Motor neuron (in vitro differentiated cells): ENCODE measurements at regions not wholly inside any gene's neighbourhood (a gene's known extent, or its start where the extent isn't known, plus 50 kb on each side); places are given as distances from the start of the nearest gene placed in this dataset.

ENCODE experiments used
- ATAC-seq, 8 experiments: fragments of 200-7000 bp; cut with Tn5 transposase; replicated peaks in 6 of 8; 2 replicates each; pipeline ENCODE4 v1.8.0; 2021; ENCODE audit warnings: mild to moderate bottlenecking in 8 of 8, moderate library complexity in 8 of 8
- H3K27ac ChIP-seq, 2 donors: fragments of 250-450 bp; sonication (Bioruptor Pico); 2 replicates each; pipeline ENCODE4 v1.9.0; 2021; ENCODE audit warnings: antibody characterized with exemption in 2 of 2, mild to moderate bottlenecking in 2 of 2, moderate library complexity in 1 of 2
- H3K4me1 ChIP-seq, 2 donors: fragments of 250-450 bp; sonication (Bioruptor Pico); replicated peaks in 1 of 2; 2 replicates each; pipeline ENCODE4 v1.6.1; 2021; ENCODE audit warnings: antibody characterized with exemption in 2 of 2, mild to moderate bottlenecking in 2 of 2, moderate library complexity in 1 of 2
- H3K4me3 ChIP-seq, 5 donors: fragments of 250-450 bp; sonication (Bioruptor Pico); 2 replicates each; pipeline ENCODE4 v1.9.0; 2021; ENCODE audit warnings: antibody characterized with exemption in 5 of 5, mild to moderate bottlenecking in 5 of 5, moderate library complexity in 4 of 5
- whole genome bisulfite sequencing, 10 experiments: fragments of 450-650 bp; shearing (Covaris generic); methylation state at CpG; one replicate each; pipeline ENCODE4 v1.0.0; 2022; 5-methylcytosine and 5-hydroxymethylcytosine counted together
- in situ Hi-C, 9 experiments: fragments of 400-800 bp; cut with MboI; loops; one replicate each; pipeline ENCODE4 v1.15.0; 2021; ENCODE audit warnings: low sequenced_read_pairs in 9 of 9, low pct_unique_long_range_greater_than_20kb in 2 of 9; ENCODE audit not compliant: unreplicated experiment in 9 of 9

DNA sequence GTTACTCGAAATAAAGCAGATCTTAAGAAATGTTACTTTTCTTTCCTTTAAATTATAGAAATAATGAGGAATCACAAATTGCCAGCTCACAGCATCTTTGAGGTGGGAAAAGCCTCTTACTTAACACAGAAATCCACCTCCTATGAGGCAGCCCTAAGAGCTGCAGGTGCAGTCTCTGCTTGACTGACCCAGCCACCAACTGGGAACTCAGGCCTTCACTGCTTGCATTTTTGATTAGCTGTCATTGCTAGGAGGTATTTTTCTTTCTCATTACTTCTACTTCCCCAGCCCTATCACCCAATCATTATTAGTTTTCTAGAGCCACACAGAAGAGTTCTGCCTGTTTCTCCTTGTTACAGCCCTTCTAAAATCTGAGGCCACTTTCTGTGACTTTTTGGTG lies 416.5 kb upstream of the KLF4 start:
- 0 to 100% (median 55%) methylated on average over 1 of the region's 1 CpG; no CpG with 5 or more reads in 4 of the 10 experiments for WGBS, 10 experiments
- ATAC-seq: no peak
- H3K4me3 ChIP-seq: no peak overlapping the region
- in situ Hi-C loops: no loop called here
- peaks cover 0 to 4% of the 10 kb centered on the region in 2 donors for H3K4me1 ChIP-seq
- H3K27ac ChIP-seq: no peak overlapping the region

DNA sequence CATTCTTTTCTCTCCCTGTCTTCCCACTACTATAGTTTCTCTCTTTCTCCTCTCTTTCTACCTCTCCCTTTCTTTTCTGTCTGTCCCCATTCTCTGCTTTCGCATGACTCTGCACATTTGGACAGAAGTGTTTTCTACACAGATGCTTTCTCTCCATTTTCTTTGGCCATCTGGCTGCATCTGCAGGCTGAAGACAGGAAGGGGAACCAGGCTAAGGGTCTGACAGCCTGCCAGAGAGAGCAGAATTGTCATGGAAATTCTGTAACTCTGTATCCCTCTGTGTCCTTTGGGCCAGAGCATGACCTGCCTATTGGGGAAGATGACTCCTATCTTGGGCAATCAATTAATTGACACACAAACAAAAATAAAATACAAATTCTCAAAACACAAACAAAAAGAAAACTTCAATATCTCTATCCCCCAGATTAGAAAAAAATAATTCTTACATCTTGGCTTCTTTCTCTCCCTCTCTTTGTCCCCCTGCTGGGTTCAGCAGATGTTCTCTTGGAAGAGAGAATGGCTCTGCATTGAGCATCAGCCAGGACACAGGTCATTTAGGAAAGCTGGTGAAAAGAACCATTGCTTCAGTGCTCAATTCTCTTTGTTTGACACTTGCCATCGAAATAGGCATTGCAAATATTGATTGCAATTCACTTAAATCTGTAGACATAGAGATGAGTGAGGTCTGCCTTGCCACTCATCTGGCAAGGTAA lies 415.9 kb upstream of the KLF4 start:
- in situ Hi-C loops: no loop called here
- Histone ChIP-seq H3K4me3 (no peak overlapping the region), H3K4me1 (peaks cover 0 to 4% of the 10 kb centered on the region in 2 donors), H3K27ac (no peak overlapping the region)
- 0 to 73% (median 33%) methylated on average over 1 to 2 of the region's 2 CpGs for WGBS, 10 experiments
- ATAC-seq: no peak

DNA sequence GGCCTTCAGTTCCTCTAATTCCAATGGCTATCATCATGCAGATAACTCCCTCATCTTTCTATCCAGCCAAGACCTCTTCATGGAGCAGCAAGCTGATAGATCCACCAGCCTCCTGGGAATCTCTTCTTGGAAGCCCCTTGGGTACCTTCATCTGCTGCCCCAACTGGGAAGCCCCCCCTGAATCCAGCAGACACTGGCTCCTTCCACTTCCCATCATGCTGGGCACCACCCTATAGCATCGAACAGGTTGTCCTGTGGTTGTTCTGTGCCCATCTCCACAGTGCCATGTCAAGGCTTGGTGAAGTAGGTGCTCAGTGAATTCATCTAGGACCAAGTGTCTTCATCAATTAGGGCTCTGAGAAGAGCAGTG lies 410.4 kb upstream of the KLF4 start:
- ATAC-seq: no peak
- in situ Hi-C loops: no loop called here
- WGBS, 10 experiments: 40% methylated on average over 1 of the region's 1 CpG; no CpG with 5 or more reads in 9 of the 10 experiments
- Histone ChIP-seq H3K4me3 (no peak overlapping the region), H3K27ac (no peak overlapping the region), H3K4me1 (no peaks in the 10 kb centered on the region)

DNA sequence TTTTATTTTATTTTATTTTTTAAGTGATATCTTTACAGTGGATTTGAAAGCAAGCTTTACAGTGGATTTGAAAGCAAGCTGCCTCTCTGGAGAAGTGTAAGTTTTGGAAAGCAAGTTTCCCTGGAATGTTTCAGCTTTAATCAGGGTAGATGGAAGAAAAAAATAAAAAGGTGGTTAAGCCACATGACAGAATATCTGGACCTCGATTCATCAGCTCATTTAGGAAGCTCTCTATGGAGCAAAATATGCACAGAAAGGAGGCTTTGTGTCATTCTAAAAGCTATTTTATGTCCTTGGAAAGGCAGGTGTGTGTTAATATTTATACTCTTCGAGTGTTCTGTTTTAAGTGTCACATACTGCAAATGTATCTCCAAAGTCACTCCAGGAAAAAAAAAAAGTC lies 409.2 kb upstream of the KLF4 start:
- WGBS, 10 experiments: 20 to 100% (median 75%) methylated on average over 1 to 2 of the region's 2 CpGs; no CpG with 5 or more reads in 2 of the 10 experiments
- no peak for ATAC-seq
- no peak overlapping the region for H3K27ac ChIP-seq
- in situ Hi-C loops: no loop called here
- no peak overlapping the region for H3K4me3 ChIP-seq
- H3K4me1 ChIP-seq: no peaks in the 10 kb centered on the region

DNA sequence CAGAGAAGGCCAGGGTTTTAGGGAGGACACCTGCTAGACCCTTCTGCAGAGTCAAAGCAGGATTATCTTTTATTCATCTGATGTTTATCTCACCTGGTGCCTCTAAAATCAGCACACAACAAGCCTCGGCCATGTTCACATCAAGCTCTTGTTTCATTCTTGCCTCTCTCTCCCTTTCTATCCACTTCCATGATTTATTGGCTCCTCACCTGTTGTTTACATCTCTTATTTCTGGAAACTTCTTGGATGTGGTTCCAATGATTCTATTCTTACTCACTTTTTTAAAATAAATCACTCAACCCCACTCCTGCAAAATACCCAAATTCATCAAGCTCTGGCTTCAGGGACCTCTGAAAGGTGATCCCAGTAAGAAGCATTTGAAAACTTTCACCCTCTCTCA lies 407.0 kb upstream of the KLF4 start:
- no peaks in the 10 kb centered on the region for H3K4me1 ChIP-seq
- 45 to 100% (median 93%) methylated on average over 1 of the region's 1 CpG for WGBS, 10 experiments
- no peak overlapping the region for H3K27ac ChIP-seq
- no peak overlapping the region for H3K4me3 ChIP-seq
- in situ Hi-C loops: no loop called here
- no peak for ATAC-seq

DNA sequence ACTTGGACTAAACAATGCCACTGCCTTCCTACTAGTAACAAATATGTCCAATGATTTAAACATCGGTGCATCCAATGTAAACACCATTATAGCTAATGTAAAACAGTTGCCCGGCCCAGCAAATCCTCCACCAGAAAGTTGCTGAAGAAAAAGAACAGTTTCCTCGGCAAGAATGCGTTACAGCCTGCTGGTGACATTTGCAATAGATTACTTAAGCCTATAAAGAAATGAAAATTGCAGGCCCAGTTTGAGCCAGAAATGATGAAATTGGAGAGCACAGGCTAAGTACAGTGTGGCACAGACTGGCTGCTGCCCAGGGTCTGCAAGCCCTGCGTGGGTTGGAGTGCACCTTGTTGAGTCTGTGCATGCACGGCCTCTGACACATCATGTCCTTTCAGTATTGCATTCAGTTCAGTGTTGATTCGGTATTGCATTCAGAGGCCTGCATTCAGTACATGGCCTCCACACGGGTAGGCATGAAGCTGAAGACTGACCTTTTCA lies 406.0 kb upstream of the KLF4 start:
- 7 to 95% (median 73%) methylated on average over 1 to 5 of the region's 8 CpGs for WGBS, 10 experiments

DNA sequence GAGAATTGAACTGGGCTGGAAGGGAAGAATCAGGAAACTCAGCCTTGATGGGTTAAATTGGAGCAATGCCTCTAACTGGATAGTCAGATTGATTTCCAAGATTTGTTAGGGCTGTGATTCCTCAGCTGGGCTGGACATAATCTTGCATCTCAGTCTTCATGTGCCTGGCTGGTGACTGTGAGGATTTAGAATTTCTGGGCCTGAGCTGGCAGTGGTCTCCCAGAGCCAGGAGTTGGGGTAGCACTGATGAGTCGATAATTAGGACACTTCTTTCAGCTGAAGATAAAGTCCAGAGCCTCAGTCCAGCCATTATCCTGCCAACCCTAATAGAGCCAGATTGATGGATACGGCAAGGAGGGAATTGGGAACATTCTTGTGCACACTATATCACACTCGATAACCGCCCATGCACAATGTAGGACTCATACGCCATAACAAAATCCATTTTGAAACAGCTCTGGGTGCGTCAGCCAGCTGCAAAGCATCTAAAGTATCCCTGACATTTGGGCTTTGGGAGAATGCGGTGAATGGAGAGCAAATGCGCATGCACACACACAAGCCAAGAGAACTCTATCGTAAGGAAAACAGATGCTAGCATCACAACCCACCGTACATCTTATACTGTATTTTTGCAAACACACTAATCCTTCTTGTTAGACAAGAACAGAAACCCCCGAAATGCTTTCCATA lies 405.1 kb upstream of the KLF4 start:
- Histone ChIP-seq H3K4me3 (no peak overlapping the region), H3K4me1 (no peaks in the 10 kb centered on the region), H3K27ac (no peak overlapping the region)
- WGBS, 10 experiments: 18 to 90% (median 64%) methylated on average over 1 to 11 of the region's 11 CpGs
- in situ Hi-C loops: no loop called here
- peak in 3 of 8 experiments; percentile 63 to 93 (median 89) for ATAC-seq

More for the DNA sequence above, 406.0 kb upstream of the KLF4 start:
- H3K4me3 ChIP-seq: no peak overlapping the region
- in situ Hi-C loops: no loop called here
- no peaks in the 10 kb centered on the region for H3K4me1 ChIP-seq
- ATAC-seq: peak in 2 of 8 experiments; percentile 32 to 37
- H3K27ac ChIP-seq: no peak overlapping the region

DNA sequence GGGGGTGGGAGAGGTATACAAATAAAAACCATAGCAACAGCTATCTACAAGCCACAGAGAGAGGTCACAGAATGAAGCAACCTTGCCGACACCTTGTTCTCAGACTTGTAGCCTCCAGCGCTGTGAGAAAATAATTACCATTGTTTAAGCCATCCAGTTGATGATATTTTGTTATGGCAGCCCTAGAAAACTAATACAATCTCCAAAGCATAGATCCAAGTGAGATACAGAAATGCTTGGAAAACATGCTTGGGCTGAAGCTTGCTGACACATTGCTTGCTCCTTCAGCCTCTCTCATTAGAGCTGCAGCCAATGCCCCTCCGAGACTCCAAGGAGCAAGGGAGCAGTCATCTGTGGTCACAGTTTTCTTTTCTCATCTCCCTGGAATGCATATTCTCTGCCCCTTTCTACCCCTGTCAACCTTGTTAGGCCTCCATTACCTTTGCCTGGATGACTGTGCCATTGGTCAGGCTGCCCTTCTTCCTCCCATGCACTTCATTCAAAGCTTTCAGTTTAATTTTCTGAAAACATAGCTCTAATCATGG lies 401.4 kb upstream of the KLF4 start:
- no peak overlapping the region for H3K4me3 ChIP-seq
- no peaks in the 10 kb centered on the region for H3K4me1 ChIP-seq
- in situ Hi-C loops: no loop called here
- no peak overlapping the region for H3K27ac ChIP-seq
- ATAC-seq: no peak
- 14 to 100% (median 88%) methylated on average over 1 to 2 of the region's 3 CpGs; no CpG with 5 or more reads in 3 of the 10 experiments for WGBS, 10 experiments

DNA sequence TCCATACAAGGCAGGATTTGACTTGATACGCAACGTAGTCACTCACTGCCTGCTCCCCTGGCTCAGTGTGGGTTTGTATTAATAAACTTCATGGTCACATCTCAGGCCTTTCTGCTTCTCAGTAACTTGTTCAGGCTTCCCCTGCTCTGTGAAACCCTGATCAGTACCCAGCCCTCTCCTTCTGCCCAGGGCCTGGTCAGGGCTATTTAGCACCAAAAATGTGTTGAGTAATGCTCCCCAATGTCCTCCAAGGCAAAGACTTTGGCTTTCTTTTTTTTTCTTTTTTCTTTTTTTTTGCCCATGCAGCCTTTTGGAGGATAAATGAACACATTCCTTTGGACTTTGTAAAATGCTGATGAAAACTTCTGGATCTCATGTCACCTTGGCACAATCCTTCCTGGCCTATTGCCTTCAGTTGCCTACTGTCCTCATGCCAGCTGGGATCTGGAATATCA lies 399.2 kb upstream of the KLF4 start:
- Histone ChIP-seq H3K4me1 (no peaks in the 10 kb centered on the region), H3K4me3 (no peak overlapping the region), H3K27ac (no peak overlapping the region)
- no peak for ATAC-seq
- in situ Hi-C loops: no loop called here
- WGBS, 10 experiments: 88 to 100% (median 94%) methylated on average over 2 of the region's 2 CpGs; no CpG with 5 or more reads in 5 of the 10 experiments

DNA sequence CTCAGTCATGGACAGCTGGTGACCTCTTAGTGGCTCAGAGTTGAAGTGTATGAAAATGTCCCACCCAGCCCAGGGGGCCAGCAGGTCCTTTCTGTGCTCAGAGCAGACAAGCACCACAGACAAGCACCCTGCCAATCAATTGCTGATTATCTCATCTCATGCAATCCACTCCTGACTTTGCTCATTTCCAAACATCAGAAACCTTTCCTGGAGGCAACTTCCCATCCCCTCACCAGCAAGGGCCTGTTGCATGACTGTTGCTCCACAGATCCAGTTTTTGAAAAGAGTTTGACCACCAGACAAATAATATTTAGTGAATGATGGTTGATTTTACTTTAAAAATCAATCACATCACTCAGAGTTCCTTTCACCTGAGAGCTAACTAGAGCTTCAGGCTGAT lies 397.3 kb upstream of the KLF4 start:
- Histone ChIP-seq H3K27ac (no peak overlapping the region), H3K4me3 (no peak overlapping the region), H3K4me1 (no peaks in the 10 kb centered on the region)
- in situ Hi-C loops: no loop called here
- no peak for ATAC-seq

DNA sequence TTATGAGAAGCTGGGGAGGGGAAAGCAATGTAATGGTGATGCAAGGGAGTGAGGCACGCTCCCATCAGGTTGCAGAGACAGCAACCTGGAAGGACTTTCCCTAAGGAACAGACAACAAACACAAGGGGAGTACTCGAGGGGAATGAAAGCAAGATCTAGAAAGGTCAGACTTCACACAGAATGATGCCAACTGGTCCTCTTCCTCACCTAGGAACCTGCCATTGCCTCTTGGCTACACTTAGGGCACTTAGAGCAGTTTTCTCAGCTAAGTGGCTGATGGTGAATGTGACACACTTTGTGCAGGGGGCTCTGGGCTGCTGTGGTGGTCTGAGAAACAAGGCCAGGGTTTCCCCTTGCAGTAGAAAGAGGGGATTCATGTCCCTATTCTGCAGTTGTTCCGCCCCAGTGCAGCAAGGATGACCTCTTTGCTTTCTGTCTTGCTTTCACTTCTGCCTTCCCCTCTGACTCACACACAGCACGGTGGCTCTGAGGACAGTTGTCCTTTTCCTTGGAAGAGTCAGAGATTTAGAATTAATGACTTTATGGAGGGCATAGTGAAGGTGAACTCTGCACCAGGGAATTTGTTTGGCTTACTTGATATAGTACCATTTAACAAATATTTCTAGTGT lies 394.0 kb upstream of the KLF4 start:
- in situ Hi-C loops: no loop called here
- WGBS, 10 experiments: 44 to 93% (median 65%) methylated on average over 2 to 3 of the region's 4 CpGs; no CpG with 5 or more reads in 4 of the 10 experiments
- Histone ChIP-seq H3K4me3 (no peak overlapping the region), H3K27ac (no peak overlapping the region), H3K4me1 (no peaks in the 10 kb centered on the region)
- peak in 6 of 8 experiments; percentile 30 to 66 (median 60) for ATAC-seq

DNA sequence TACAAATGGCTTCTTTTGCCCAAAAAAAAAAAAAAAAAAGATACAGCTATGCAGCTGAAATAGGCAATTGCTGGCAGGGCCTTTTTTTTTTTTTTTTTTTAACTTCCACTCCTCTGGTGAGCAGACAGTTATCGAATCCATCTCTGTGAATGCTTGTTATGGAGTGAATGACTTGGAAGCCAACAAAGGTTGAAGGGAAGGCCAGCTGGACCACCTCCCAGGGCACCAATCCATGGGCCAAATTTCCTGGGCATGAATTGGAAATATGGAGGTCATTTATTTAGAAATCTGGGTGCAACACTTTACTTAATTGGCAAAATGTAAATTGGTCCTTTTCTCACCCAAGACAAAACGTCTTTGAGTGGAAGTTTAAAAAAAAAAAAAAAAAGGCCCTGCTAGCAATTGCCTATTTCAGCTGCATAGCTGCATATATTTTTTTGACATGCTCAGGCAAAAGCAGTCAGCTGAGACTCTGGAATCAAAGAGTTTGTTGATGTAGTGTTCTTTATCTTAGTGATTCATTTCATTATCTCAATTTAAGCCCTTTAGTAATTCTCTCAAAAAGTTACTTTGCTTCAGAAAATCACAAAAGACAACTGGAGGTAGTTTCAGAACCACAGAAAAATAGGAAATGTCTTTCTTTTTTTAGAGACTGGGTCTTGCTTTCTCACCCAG lies 392.2 kb upstream of the KLF4 start:
- no peaks in the 10 kb centered on the region for H3K4me1 ChIP-seq
- H3K27ac ChIP-seq: no peak overlapping the region
- H3K4me3 ChIP-seq: no peak overlapping the region
- ATAC-seq: no peak
- WGBS, 10 experiments: 0 to 80% (median 50%) methylated on average over 1 to 2 of the region's 2 CpGs; no CpG with 5 or more reads in 2 of the 10 experiments
- in situ Hi-C loops: no loop called here

DNA sequence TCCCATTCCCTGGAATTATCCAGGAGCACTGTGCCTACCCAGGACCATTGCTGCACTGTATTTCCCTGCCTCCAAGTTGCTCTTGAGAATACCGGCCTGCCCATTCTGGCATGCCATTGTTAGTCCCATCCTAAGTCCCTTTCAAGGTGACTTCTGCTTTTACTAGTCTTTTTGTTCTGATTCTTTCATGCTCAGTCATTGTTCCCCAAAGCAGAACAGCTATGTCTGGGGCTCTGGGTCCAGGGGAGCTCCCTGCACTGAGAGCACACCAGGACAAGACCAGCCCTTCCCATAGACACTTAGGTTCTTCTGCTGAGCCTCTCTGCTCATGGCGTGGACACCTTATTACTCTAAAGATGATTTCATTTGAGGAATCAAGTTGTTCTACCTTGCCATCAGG lies 388.9 kb upstream of the KLF4 start:
- H3K27ac ChIP-seq: no peak overlapping the region
- H3K4me1 ChIP-seq: no peaks in the 10 kb centered on the region
- no peak overlapping the region for H3K4me3 ChIP-seq
- in situ Hi-C loops: no loop called here
- 56 to 100% (median 87%) methylated on average over 1 to 2 of the region's 2 CpGs; no CpG with 5 or more reads in 3 of the 10 experiments for WGBS, 10 experiments
- no peak for ATAC-seq
